ENCODE measurements at regions not wholly inside any gene's neighbourhood (a gene's known extent, or its start where the extent isn't known, plus 50 kb on each side); places are given as distances from the start of the nearest gene placed in this dataset.

GRCh38 chr1:24998563-24999245, 68.6 kb upstream of the RUNX3 start:
- no peak for DNase-seq

DNA sequence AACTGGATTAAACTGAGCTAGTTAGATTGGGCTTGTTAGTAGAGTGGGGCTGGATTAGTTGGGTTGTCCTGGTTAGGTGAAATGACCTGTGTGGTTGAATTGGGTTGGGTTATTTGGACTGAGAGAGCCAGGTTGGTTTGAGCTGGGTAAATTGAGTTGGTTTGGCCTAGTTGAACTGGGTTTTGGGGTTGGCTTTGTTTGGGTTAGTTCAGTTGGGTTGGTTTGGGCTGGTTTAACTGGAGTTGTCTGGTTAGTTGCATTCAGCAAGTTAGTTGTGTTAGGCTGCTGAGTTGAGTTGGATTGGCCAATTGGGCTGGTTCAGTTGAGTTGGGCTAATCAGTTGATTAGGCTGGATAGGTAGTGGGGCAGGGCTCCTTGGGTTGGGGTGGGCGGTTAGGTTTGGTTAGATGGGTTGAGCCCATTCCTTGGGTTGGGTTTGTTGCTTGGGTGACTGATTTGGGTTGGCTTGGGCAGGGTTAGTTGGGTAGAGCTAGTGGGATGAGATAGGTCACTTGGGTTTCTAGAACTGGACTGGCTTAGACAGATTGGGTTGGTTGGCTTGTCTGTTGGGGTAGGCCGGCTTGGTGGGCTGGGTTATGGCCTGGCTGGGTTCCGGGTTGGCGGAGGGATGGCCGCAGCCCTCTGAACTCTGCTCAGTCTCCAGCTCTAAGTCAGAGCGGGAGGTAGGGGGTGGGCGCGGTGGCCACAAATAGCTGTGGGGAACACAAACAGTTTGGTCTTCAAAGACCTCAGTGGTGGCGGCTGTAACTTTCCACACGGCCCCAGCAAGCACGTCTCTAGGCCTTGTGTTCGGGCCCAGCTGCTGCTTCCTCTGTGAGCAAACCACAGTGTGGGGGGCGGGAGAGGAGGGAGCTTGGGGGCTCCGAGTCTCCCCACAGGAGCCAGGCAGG, 67.2 kb upstream of the RUNX3 start:
- peak; percentile 51 for DNase-seq

GRCh38 chr1:24996456-24996855, 66.4 kb upstream of the RUNX3 start:
- DNase-seq = no peak

- no peak for DNase-seq
These were observed 65.6 kb upstream of the RUNX3 start for GRCh38 chr1:24995661-24996060.

GRCh38 chr1:24995140-24995539, 65.1 kb upstream of the RUNX3 start:
- no peak for DNase-seq

GRCh38 chr1:24993871-24994580, 64.0 kb upstream of the RUNX3 start:
- DNase-seq = no peak

DNA sequence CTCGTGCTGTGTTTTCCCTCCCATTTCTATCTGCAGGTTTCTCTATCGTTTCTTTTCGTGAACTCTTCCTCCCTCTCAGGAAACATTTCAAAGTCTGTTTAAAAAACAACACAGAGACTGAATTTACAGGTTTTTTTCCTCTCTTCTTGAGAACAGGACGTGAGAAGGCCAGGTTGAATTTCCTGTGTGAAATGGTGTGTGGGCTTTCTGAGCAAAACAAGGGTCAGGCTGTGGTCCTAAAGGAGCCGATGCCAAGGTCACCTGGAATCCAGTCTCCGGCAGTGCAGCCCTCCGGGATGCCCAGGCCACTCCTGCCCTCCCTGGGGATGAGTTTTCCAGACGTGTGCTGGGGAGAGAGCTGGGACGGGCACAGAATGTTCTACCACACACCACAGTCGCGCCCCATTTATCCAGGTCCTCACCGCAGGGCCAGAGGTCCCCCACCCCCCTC, 62.7 kb upstream of the RUNX3 start:
- DNase-seq = no peak

DNA sequence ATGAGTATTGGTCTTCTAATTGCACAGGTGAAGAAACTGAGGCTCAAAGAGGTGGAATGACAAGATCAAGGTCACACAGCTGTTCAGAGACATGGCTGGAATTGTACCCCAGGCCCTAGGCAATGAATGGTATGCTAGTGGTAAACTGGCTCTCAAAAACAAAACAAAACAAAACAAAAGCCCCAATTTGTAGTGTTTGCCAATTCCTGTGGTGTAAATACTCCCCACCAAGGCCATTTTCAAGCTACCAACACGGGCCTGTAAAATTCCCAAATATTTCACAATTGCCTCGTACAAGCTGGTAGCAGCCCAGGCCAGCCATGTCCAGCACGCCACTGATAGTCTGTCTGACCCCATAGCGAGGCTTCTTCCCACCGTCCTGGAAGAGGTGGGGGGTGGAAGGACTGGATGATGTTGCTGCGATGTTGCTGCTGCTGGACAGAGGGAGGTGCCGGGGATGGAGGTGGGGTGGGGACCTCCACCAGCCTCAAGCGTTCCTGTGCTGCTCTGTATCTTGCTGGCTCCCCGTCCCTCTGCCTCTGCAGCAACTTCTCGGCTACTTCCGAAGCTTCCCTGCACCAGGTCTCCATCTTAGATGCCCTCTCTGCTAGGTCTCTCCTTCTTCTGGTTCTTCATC, 62.2 kb upstream of the RUNX3 start:
- DNase-seq = no peak

DNA sequence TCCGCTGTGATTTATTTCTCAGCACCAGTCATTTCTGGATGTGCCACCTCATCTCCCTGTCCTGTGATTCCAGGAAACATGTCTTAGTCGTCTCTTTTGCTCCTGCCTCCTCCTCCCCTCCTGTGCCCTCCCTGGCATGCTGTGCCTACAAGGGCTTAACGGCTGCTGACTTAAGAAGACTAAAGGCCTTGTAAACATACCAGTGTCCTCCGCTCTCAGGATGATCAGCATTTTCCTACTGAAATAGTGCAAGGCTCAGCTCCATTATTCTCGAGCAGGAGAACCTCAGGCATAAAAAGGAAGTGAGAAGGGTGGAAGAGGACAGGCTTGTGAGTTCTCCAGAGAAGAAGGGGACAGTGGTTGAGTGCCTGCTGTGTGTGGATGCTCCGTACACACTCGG, 61.6 kb upstream of the RUNX3 start:
- no peak for DNase-seq

- no peak for DNase-seq
These were observed 60.9 kb upstream of the RUNX3 start for GRCh38 chr1:24990779-24991641.

GRCh38 chr1:24990136-24990535, 60.1 kb upstream of the RUNX3 start:
- no peak for DNase-seq

- DNase-seq = no peak
These were observed 59.0 kb upstream of the RUNX3 start for GRCh38 chr1:24989082-24989481.

GRCh38 chr1:24988558-24988912, 58.5 kb upstream of the RUNX3 start:
- DNase-seq = no peak

DNA sequence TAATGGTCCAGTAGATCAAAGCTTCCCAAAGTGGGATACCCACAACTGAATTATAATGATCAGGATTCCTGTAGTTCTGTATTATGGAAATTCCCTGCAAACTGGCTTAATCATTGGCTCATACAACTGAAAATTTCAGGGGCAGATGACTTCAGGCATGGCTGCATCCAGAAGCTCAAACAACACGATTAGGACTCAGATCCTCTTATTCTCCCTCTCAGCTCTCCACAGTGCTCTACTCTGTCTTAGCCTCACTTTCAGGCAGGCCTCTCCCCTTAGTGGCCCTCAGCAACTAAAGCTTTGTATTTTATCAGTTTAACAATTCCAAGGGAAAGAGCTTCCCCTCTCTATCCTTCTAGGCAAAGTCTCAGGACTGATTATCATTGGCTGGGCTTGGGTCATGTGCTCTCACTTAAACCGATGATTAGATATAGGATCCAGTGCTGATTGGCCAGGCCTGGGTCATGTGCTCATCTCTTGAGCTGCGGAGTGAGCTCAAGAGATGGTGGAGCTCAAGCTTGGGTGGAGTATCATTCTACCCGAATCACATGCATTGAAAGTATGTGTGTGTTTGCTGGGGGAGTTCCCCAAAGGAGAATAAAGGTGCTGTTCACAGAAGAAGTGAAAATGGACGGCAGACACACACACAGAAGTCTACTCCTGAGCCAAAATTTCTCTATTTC, 57.9 kb upstream of the RUNX3 start:
- DNase-seq = no peak

DNA sequence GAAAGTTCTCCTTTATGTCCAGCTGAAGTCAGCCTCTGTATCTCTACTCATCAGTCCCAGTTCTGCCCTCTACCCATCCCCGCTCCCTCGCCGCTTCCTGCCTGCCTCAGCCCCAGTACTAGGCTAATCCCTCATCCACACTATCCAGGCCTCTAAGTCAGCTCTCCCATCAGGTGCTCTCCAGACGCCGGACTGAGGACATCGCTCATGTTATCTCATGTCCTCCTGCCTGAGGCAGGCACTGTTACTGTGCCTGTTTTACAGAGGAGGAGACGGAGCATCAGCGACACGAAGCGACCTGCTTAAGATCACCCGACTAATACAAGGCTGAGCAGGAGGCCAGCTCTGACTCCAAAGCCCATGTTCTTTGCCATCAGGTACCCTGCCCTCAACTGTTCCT, 57.3 kb upstream of the RUNX3 start:
- DNase-seq = no peak

DNA sequence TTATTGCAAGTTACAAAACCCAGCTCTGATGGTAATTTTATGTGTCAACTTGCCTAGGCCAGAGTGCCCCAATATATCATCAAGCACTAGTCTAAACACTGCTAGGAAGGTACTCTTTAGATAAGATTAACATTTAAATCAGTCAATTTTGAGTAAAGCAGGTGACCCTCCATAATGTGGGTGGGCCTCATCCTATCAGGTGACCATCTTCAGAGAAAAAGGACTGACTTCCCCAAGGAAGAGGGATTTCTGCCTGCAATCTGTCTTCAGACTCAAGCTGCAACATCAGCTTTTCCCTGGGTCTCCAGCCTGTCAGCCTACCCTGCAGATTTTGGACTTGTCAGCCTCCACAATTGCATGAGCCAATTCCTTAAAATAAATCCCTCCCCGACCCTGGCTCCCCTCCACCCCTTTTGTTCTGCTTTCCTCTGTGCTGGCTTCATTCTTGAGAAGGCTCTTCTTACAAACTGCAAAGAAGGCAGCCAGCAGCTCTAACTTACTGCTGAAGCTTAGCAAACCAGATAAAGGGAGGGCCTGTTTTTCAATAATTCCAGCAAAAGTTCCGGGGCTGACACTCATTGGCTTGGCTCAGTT, 56.4 kb upstream of the RUNX3 start:
- no peak for DNase-seq

- DNase-seq = no peak
These were observed 55.7 kb upstream of the RUNX3 start for GRCh38 chr1:24985737-24986136.

- DNase-seq = no peak
These were observed 54.9 kb upstream of the RUNX3 start for GRCh38 chr1:24984800-24985522.

GRCh38 chr1:24984300-24984699, 54.2 kb upstream of the RUNX3 start:
- DNase-seq = no peak

DNA sequence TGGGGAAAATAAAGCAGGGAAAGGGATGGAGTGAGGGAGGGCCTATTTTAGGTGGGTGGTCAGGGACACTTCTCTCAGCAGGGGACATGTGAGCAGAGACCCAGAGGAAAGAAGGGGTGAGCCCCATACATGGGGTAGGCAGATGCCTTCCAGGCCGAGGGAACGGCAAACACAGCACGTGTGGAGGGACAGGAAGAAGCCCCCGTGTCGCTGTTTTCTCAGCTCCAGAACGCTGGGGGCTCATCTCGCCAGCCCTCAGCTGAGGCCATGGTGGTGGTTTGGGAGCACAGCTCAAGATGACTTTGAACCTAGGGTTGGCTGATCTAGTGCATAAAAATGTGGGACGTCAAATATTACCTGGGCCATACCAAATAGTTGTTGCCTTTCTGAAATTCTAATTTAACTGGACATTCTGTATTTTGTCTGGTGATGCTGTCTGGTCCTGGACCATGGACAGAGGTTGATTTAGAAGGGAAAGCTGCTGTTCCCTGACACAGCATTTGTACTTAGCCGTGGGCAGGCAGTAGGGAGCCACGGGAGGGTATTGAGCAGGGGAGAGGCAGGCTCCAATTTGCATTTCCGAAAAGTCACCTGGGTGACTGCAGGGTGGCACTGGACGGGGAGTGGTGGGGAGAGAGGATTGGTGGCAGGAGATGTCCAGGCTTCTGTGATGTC, 53.1 kb upstream of the RUNX3 start:
- no peak for DNase-seq
